Adrenal gland (tissue), 9 donors: ENCODE measurements at regions not wholly inside any gene's neighbourhood (a gene's known extent, or its start where the extent isn't known, plus 50 kb on each side); places are given as distances from the start of the nearest gene placed in this dataset.

Experiments
- DNase-seq, 7 donors: peaks; one replicate each; pipeline ENCODE4 v3.0.0-alpha.2; 2019 to 2020
- H3K27ac ChIP-seq, 5 donors: fragments of 200-600 bp; sonication (generic) in 4 of 5; 1 replicate in 3 of 5; 2 replicates in 2 of 5; pipeline versions ENCODE4 v1.5.1 to v1.8.0; 2016 to 2020; ENCODE audit warnings: mild to moderate bottlenecking in 1 of 5
- H3K27me3 ChIP-seq: fragments of 200-600 bp; 2 replicates; pipeline ENCODE4 v1.8.0; 2021
- H3K36me3 ChIP-seq, 2 donors: fragments of 200-600 bp; replicated peaks in 1 of 2; 1 replicate in 1 of 2; 2 replicates in 1 of 2; pipeline versions ENCODE4 v1.5.1 to v1.8.0; 2018 to 2022
- H3K4me1 ChIP-seq, 2 donors: fragments of 200-600 bp; replicated peaks in 1 of 2; 1 replicate in 1 of 2; 2 replicates in 1 of 2; pipeline versions ENCODE4 v1.5.1 to v1.8.0; 2018 to 2021
- H3K4me3 ChIP-seq, 4 donors: fragments of 200-600 bp; sonication (generic) in 3 of 4; one replicate each; pipeline ENCODE4 v1.5.1; 2016 to 2018
- H3K9me3 ChIP-seq, 3 donors: fragments of 200-600 bp; sonication (generic) in 1 of 3; replicated peaks in 1 of 3; 1 replicate in 2 of 3; 2 replicates in 1 of 3; pipeline versions ENCODE4 v1.5.1 to v1.8.0; 2016 to 2021
- POLR2A ChIP-seq, 2 donors: fragments of 450-650 bp; IDR thresholded peaks; one replicate each; pipeline ENCODE4 v1.6.1; 2017; ENCODE audit warnings: antibody characterized with exemption in 2 of 2, mild to moderate bottlenecking in 2 of 2, moderate library complexity in 1 of 2
- WGBS, 4 donors: extraction: QIAGEN DNeasy Blood & Tissue Kit in 2 of 4; methylation state at CpG; one replicate each; pipeline versions ENCODE4 v1.1.5 to v1.1.7; 2013 to 2017; 5-methylcytosine and 5-hydroxymethylcytosine counted together
- intact Hi-C, 2 donors: fragments of 100-400 bp; cut with DNase I; formaldehyde crosslinking; loops; one replicate each; pipeline versions ENCODE4 v1.14.1 to v1.15.0; 2022 to 2023
- TF ChIP-seq, protein P1 (sequence below), 6 experiments: fragments of 450-650 bp in 4 of 6; fragments of 200-600 bp in 2 of 6; sonication (generic) in 1 of 6; IDR thresholded peaks; 1 replicate in 5 of 6; 2 replicates in 1 of 6; pipeline versions ENCODE4 v1.5.1 to v1.8.0; 2016 to 2021; ENCODE audit warnings: antibody characterized with exemption in 6 of 6, mild to moderate bottlenecking in 2 of 6, moderate library complexity in 1 of 6
- donor health status: healthy with polysubstance abuse.
- donor health status: Bipolar disorder and iron deficiency.
- donor health status: DM: yes; HTN: yes; CAD: no.
- donor health status: DM: no; HTN: no; CAD: no.
- donor health status: DM: no; HTN: no; CAD: no.

DNA sequence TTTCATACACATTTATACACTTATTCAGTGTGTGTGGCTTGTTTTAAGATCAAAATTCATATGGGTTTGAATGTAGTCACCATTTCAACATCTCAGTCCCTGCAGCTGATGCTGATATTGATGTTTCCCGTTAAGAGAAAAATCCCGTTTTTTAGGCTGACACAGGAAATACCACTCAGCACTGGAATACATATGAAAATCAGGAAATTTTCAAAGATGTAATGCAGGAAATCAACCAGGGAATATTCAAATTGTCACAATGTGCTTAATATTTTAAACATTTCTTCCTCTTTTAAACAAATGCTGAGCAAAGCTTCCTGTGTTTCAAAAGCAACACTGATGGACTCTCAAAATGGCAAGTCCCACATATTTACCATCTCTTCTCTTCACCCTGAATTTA lies 94.5 kb upstream of the MARCKS start:
- no peak overlapping the region for H3K27ac ChIP-seq
- no peaks in the 10 kb centered on the region for H3K36me3 ChIP-seq
- no peak for DNase-seq
- WGBS, 4 donors: 31 to 60% (median 51%) methylated on average over 2 of the region's 2 CpGs
- H3K27me3 ChIP-seq: no peaks in the 10 kb centered on the region
- no peaks in the 10 kb centered on the region for H3K9me3 ChIP-seq
- intact Hi-C loops: no loop called here
- TF ChIP-seq, protein P1, sequence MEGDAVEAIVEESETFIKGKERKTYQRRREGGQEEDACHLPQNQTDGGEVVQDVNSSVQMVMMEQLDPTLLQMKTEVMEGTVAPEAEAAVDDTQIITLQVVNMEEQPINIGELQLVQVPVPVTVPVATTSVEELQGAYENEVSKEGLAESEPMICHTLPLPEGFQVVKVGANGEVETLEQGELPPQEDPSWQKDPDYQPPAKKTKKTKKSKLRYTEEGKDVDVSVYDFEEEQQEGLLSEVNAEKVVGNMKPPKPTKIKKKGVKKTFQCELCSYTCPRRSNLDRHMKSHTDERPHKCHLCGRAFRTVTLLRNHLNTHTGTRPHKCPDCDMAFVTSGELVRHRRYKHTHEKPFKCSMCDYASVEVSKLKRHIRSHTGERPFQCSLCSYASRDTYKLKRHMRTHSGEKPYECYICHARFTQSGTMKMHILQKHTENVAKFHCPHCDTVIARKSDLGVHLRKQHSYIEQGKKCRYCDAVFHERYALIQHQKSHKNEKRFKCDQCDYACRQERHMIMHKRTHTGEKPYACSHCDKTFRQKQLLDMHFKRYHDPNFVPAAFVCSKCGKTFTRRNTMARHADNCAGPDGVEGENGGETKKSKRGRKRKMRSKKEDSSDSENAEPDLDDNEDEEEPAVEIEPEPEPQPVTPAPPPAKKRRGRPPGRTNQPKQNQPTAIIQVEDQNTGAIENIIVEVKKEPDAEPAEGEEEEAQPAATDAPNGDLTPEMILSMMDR (IDR thresholded peaks at IDR 0.05): no peak
- TF ChIP-seq POLR2A (IDR thresholded peaks at IDR 0.05): no peak
- no peaks in the 10 kb centered on the region for H3K4me1 ChIP-seq
- H3K4me3 ChIP-seq: no peak overlapping the region

- H3K36me3 ChIP-seq: no peaks in the 10 kb centered on the region
- WGBS, 4 donors: 81 to 92% (median 85%) methylated on average over 1 of the region's 1 CpG
- no peaks in the 10 kb centered on the region for H3K9me3 ChIP-seq
- H3K27ac ChIP-seq: no peak overlapping the region
- H3K27me3 ChIP-seq: no peaks in the 10 kb centered on the region
- intact Hi-C loops: no loop called here
- TF ChIP-seq, protein P1 (IDR thresholded peaks at IDR 0.05): no peak
- no peak for TF ChIP-seq POLR2A (IDR thresholded peaks at IDR 0.05)
- DNase-seq: no peak
- H3K4me1 ChIP-seq: no peaks in the 10 kb centered on the region
- no peak overlapping the region for H3K4me3 ChIP-seq
These were observed 93.8 kb upstream of the MARCKS start for GRCh38 chr6:113763311-113763766.

- TF ChIP-seq POLR2A (IDR thresholded peaks at IDR 0.05): no peak
- TF ChIP-seq, protein P1 (IDR thresholded peaks at IDR 0.05): no peak
- H3K27me3 ChIP-seq: no peaks in the 10 kb centered on the region
- no peak overlapping the region for H3K4me3 ChIP-seq
- no peak for DNase-seq
- WGBS, 4 donors: 50 to 74% (median 55%) methylated on average over 2 of the region's 2 CpGs
- no peaks in the 10 kb centered on the region for H3K4me1 ChIP-seq
- H3K27ac ChIP-seq: no peak overlapping the region
- no peaks in the 10 kb centered on the region for H3K36me3 ChIP-seq
- intact Hi-C loops: no loop called here
- no peaks in the 10 kb centered on the region for H3K9me3 ChIP-seq
These were observed 93.3 kb upstream of the MARCKS start for GRCh38 chr6:113763876-113764275.

- Histone ChIP-seq H3K4me1 (no peaks in the 10 kb centered on the region), H3K4me3 (no peak overlapping the region), H3K36me3 (no peaks in the 10 kb centered on the region), H3K9me3 (no peaks in the 10 kb centered on the region), H3K27ac (no peak overlapping the region), H3K27me3 (no peaks in the 10 kb centered on the region)
- no peak for DNase-seq
- intact Hi-C loops: no loop called here
- TF ChIP-seq, protein P1 (IDR thresholded peaks at IDR 0.05): no peak
- no peak for TF ChIP-seq POLR2A (IDR thresholded peaks at IDR 0.05)
- WGBS, 4 donors: 80 to 94% (median 85%) methylated on average over 1 of the region's 1 CpG
These were observed 91.2 kb upstream of the MARCKS start for GRCh38 chr6:113765909-113766308.
